ENCODE measurements at regions not wholly inside any gene's neighbourhood (a gene's known extent, or its start where the extent isn't known, plus 50 kb on each side); places are given as distances from the start of the nearest gene placed in this dataset.

DNA sequence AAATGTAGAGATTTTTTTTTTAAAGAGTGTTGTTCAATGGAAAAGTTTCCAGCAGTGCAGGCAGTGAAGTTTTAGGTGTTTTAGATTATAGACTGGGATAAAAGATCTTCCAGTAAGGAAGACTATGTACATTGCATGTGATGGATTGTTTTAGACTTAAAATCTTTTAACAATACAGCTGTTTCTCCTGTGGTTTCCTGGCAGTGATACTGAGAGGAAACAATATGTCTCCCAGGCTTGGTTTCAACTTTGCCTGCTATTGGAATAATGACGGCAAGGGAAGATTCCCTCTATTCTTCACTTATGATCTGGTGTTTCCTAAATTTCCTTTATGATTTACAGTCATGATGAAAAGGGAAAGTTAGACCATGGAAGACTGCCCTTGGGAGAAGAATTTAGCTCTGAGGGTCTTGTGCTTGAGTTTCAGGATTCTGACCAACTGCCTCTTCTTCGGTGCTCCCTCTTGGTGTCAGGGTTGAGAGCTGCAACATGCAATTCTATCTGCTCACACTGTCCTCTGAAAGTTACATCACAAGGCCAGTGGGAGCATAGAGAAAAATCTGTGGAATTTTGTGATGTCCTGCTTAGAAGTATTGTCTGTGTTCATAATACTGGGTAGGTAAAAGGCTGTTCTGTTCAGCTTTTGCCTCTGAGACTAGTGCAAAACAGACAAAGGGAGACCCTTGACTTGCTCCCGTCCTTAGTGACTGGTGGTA lies 262.8 kb upstream of the MAN1A1 start:
- Histone ChIP-seq H3K27ac (ENCODE audit: poor library complexity, severe bottlenecking) (no peak overlapping the region), H3K4me1 (ENCODE audit: insufficient read depth, poor library complexity, severe bottlenecking) (peaks cover 5% of the 10 kb centered on the region), H3K27me3 (ENCODE audit: insufficient read depth, poor library complexity, severe bottlenecking) (no peaks in the 10 kb centered on the region), H3K36me3 (ENCODE audit: low read depth) (no peaks in the 10 kb centered on the region), H3K4me3 (ENCODE audit: severe bottlenecking) (no peak overlapping the region), H3K9me3 (ENCODE audit: severe bottlenecking) (no peaks in the 10 kb centered on the region)
- DNase-seq (ENCODE audit: low spot score) (no peak), ATAC-seq (ENCODE audit: low read depth) (no peak; the same call in 2 of the 3 replicates)
- TF ChIP-seq, protein P1, sequence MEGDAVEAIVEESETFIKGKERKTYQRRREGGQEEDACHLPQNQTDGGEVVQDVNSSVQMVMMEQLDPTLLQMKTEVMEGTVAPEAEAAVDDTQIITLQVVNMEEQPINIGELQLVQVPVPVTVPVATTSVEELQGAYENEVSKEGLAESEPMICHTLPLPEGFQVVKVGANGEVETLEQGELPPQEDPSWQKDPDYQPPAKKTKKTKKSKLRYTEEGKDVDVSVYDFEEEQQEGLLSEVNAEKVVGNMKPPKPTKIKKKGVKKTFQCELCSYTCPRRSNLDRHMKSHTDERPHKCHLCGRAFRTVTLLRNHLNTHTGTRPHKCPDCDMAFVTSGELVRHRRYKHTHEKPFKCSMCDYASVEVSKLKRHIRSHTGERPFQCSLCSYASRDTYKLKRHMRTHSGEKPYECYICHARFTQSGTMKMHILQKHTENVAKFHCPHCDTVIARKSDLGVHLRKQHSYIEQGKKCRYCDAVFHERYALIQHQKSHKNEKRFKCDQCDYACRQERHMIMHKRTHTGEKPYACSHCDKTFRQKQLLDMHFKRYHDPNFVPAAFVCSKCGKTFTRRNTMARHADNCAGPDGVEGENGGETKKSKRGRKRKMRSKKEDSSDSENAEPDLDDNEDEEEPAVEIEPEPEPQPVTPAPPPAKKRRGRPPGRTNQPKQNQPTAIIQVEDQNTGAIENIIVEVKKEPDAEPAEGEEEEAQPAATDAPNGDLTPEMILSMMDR (IDR thresholded peaks at IDR 0.05; ENCODE audit: poor library complexity, severe bottlenecking) = no peak

DNA sequence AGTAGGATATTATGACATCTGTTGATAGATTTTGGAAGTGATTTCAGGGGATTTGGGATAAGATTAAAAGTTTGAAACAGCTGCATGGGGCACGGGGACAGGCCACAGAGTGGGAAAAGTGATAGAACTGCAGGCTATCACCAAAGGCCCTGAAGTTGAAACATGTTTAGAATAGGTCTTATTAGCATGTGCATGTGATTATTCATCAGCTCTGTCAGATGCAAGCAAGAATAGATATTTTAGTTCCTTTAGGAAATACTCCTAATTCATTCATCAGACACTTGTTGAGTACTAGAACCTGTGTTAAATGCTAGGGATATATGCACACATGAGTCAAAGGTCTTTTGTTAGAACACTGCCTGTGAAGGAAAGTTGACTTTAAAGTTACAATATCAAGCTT lies 261.2 kb upstream of the MAN1A1 start:
- Histone ChIP-seq H3K9me3 (ENCODE audit: severe bottlenecking) (no peaks in the 10 kb centered on the region), H3K27ac (ENCODE audit: poor library complexity, severe bottlenecking) (no peak overlapping the region), H3K36me3 (ENCODE audit: low read depth) (no peaks in the 10 kb centered on the region), H3K4me1 (ENCODE audit: insufficient read depth, poor library complexity, severe bottlenecking) (peaks cover 5% of the 10 kb centered on the region), H3K27me3 (ENCODE audit: insufficient read depth, poor library complexity, severe bottlenecking) (no peaks in the 10 kb centered on the region), H3K4me3 (ENCODE audit: severe bottlenecking) (no peak overlapping the region)
- DNase-seq (ENCODE audit: low spot score) (no peak), ATAC-seq (ENCODE audit: low read depth) (no peak; the same call in 2 of the 3 replicates)
- TF ChIP-seq, protein P1 (IDR thresholded peaks at IDR 0.05; ENCODE audit: poor library complexity, severe bottlenecking) = no peak

DNA sequence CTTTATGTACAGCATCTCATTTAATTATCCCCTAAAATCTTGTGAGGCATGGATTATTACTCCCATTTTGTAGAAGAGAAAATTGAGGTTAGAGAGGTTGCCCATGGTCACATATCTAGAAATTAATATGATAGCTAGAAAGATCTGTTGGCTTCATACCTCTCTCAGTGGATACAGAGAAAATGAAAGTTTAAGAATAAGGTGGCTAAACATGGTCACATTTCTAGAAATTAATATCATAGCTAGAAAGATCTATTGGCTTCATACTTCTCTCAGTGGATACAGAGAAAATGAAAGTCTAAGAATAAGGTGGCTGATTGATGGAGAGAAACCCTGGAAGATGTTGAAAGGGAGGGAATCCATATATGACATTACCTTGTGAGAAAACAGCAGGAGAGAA lies 260.7 kb upstream of the MAN1A1 start:
- Histone ChIP-seq H3K27ac (ENCODE audit: poor library complexity, severe bottlenecking) (no peak overlapping the region), H3K27me3 (ENCODE audit: insufficient read depth, poor library complexity, severe bottlenecking) (no peaks in the 10 kb centered on the region), H3K36me3 (ENCODE audit: low read depth) (no peaks in the 10 kb centered on the region), H3K9me3 (ENCODE audit: severe bottlenecking) (no peaks in the 10 kb centered on the region), H3K4me3 (ENCODE audit: severe bottlenecking) (no peak overlapping the region), H3K4me1 (ENCODE audit: insufficient read depth, poor library complexity, severe bottlenecking) (peaks cover 5% of the 10 kb centered on the region)
- TF ChIP-seq, protein P1 (IDR thresholded peaks at IDR 0.05; ENCODE audit: poor library complexity, severe bottlenecking) = no peak
- ATAC-seq (ENCODE audit: low read depth) (no peak), DNase-seq (ENCODE audit: low spot score) (no peak)

DNA sequence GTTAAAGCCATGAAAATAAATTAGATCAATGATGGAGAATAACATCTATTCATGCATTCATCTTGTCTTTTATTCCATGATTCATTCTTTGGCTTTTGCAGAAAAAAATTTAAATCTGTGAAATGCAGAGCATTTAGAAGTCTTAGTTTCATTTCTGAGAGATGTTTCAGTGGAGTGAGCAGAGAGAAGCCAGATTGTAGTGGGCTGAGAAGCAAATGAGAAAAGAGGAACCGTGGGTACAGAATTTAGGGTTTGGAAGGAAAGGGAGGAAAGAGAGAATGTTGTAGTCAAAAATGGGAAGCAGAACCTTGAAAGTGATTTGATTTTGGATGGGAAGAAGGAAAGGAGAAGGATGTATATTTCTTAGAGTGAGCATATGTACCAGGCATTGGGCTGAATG lies 260.3 kb upstream of the MAN1A1 start:
- Histone ChIP-seq H3K27me3 (ENCODE audit: insufficient read depth, poor library complexity, severe bottlenecking) (no peaks in the 10 kb centered on the region), H3K4me1 (ENCODE audit: insufficient read depth, poor library complexity, severe bottlenecking) (peaks cover 5% of the 10 kb centered on the region), H3K4me3 (ENCODE audit: severe bottlenecking) (no peak overlapping the region), H3K36me3 (ENCODE audit: low read depth) (no peaks in the 10 kb centered on the region), H3K9me3 (ENCODE audit: severe bottlenecking) (no peaks in the 10 kb centered on the region), H3K27ac (ENCODE audit: poor library complexity, severe bottlenecking) (no peak overlapping the region)
- TF ChIP-seq, protein P1 (IDR thresholded peaks at IDR 0.05; ENCODE audit: poor library complexity, severe bottlenecking) = no peak
- ATAC-seq (ENCODE audit: low read depth) (no peak), DNase-seq (ENCODE audit: low spot score) (no peak)

DNA sequence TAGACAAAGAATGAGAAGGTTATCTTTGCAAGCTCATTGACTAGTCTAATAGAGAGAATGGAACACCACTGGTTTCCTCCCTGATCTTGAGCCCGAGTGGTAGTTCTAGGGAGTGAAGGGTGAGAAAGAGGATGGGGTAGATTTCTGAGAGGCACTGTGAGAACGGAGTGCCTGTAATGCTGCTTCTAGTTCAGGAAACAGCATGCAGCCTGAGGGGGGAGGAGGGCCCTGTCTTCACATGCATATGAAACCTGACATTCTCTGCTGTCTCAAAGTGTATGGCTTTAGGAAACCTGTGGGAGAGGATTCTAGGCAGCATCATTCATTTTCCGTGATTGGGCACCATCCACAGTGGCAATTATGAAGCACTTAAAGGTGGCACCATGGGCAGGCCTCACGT lies 259.4 kb upstream of the MAN1A1 start:
- Histone ChIP-seq H3K4me3 (ENCODE audit: severe bottlenecking) (no peak overlapping the region), H3K4me1 (ENCODE audit: insufficient read depth, poor library complexity, severe bottlenecking) (peaks cover 5% of the 10 kb centered on the region), H3K27ac (ENCODE audit: poor library complexity, severe bottlenecking) (no peak overlapping the region), H3K36me3 (ENCODE audit: low read depth) (no peaks in the 10 kb centered on the region), H3K9me3 (ENCODE audit: severe bottlenecking) (no peaks in the 10 kb centered on the region), H3K27me3 (ENCODE audit: insufficient read depth, poor library complexity, severe bottlenecking) (no peaks in the 10 kb centered on the region)
- DNase-seq (ENCODE audit: low spot score) (no peak), ATAC-seq (ENCODE audit: low read depth) (no peak)
- TF ChIP-seq, protein P1 (IDR thresholded peaks at IDR 0.05; ENCODE audit: poor library complexity, severe bottlenecking) = no peak
